RCC 7860 (cell line): ENCODE measurements at regions not wholly inside any gene's neighbourhood (a gene's known extent, or its start where the extent isn't known, plus 50 kb on each side); places are given as distances from the start of the nearest gene placed in this dataset.
A peak's percentile ranks its signal among the peaks of the same experiment; 100 is the strongest.
"Not testable (repeated sequence)": the region's sequence is repeated elsewhere in the genome, so short reads cannot be mapped to it uniquely, and the experiment has no call there.

Experiments used
- DNase-seq: peaks from one replicate; pipeline ENCODE4 v3.0.0-alpha.2; 2015; ENCODE audit warnings: low spot score
- FAIRE-seq: peaks from 2 replicates; lab custom pipeline; 2012; peaks lifted over from hg19 to GRCh38; lab: Jason Lieb, UNC

GRCh38 chr9:66152406-66152805 is 415.5 kb downstream of the FOXD4L4 start:
- not testable (repeated sequence) for FAIRE-seq, DNase-seq

- FAIRE-seq: not testable (repeated sequence)
- peak; percentile 20 for DNase-seq
Measured at GRCh38 chr9:66153021-66153725, 416.2 kb downstream of the FOXD4L4 start.

GRCh38 chr9:66153971-66154691 is 417.2 kb downstream of the FOXD4L4 start:
- FAIRE-seq, DNase-seq: not testable (repeated sequence)

- FAIRE-seq, DNase-seq: not testable (repeated sequence)
Measured at GRCh38 chr9:66182316-66182715, 445.4 kb downstream of the FOXD4L4 start.

- not testable (repeated sequence) for DNase-seq, FAIRE-seq
Measured at GRCh38 chr9:66183648-66184047, 446.7 kb downstream of the FOXD4L4 start.

GRCh38 chr9:66197199-66197598 is 460.3 kb downstream of the FOXD4L4 start:
- not testable (repeated sequence) for DNase-seq

GRCh38 chr9:66198421-66198820 is 461.5 kb downstream of the FOXD4L4 start:
- not testable (repeated sequence) for DNase-seq, FAIRE-seq

More at GRCh38 chr9:66197199-66197598, 460.3 kb downstream of the FOXD4L4 start:
- FAIRE-seq: not testable (repeated sequence)

- not testable (repeated sequence) for FAIRE-seq, DNase-seq
Measured at GRCh38 chr9:66206617-66207016, 469.7 kb downstream of the FOXD4L4 start.

GRCh38 chr9:66207914-66208313 is 471.0 kb downstream of the FOXD4L4 start:
- not testable (repeated sequence) for FAIRE-seq, DNase-seq

GRCh38 chr9:66244763-66245162 is 507.8 kb downstream of the FOXD4L4 start:
- FAIRE-seq, DNase-seq: not testable (repeated sequence)

- FAIRE-seq, DNase-seq: not testable (repeated sequence)
Measured at GRCh38 chr9:66245481-66245880, 508.5 kb downstream of the FOXD4L4 start.

GRCh38 chr9:66257581-66257980 is 520.6 kb downstream of the FOXD4L4 start:
- DNase-seq, FAIRE-seq: not testable (repeated sequence)

GRCh38 chr9:66261576-66261975 is 524.6 kb downstream of the FOXD4L4 start:
- not testable (repeated sequence) for DNase-seq, FAIRE-seq

GRCh38 chr9:66263621-66264020 is 526.7 kb downstream of the FOXD4L4 start:
- not testable (repeated sequence) for DNase-seq

GRCh38 chr9:66264786-66265185 is 527.8 kb downstream of the FOXD4L4 start:
- not testable (repeated sequence) for DNase-seq, FAIRE-seq

More at GRCh38 chr9:66263621-66264020, 526.7 kb downstream of the FOXD4L4 start:
- not testable (repeated sequence) for FAIRE-seq

- not testable (repeated sequence) for DNase-seq, FAIRE-seq
Measured at GRCh38 chr9:66266202-66266601, 529.3 kb downstream of the FOXD4L4 start.

GRCh38 chr9:66266856-66267430 is 530.0 kb downstream of the FOXD4L4 start:
- DNase-seq, FAIRE-seq: not testable (repeated sequence)

- FAIRE-seq, DNase-seq: not testable (repeated sequence)
Measured at GRCh38 chr9:66267684-66268083, 530.7 kb downstream of the FOXD4L4 start.

- DNase-seq, FAIRE-seq: not testable (repeated sequence)
Measured at GRCh38 chr9:66269024-66269423, 532.1 kb downstream of the FOXD4L4 start.

GRCh38 chr9:66269783-66270182 is 532.8 kb downstream of the FOXD4L4 start:
- DNase-seq, FAIRE-seq: not testable (repeated sequence)

GRCh38 chr9:66278809-66279208 is 541.9 kb downstream of the FOXD4L4 start:
- DNase-seq: not testable (repeated sequence)
- FAIRE-seq: peak; percentile 76
